ENCODE measurements at regions not wholly inside any gene's neighbourhood (a gene's known extent, or its start where the extent isn't known, plus 50 kb on each side); places are given as distances from the start of the nearest gene placed in this dataset.

DNA sequence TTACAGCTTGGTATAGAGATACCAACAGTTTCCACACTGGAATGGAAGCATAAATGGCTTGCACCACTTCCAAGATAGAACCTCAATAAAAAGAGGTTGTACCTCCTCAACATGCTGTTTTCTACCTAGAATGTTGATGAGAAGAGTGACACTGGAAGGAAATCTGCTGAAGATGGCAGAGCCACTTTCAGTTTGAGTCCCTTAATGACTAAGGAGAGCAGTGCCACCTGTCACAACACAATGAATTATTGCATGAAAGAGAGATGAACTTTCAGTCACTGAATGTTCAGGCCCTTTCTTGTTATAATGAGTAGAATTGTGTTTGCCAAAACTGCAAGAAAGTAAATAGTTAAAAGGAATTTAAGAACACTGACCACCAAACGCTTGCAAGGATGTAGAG is 958.5 kb downstream of the DTWD2 start:
- H3K27ac Mint-ChIP-seq (ENCODE audit: unreplicated experiment) = no peak overlapping the region
- TF ChIP-seq, protein P1, sequence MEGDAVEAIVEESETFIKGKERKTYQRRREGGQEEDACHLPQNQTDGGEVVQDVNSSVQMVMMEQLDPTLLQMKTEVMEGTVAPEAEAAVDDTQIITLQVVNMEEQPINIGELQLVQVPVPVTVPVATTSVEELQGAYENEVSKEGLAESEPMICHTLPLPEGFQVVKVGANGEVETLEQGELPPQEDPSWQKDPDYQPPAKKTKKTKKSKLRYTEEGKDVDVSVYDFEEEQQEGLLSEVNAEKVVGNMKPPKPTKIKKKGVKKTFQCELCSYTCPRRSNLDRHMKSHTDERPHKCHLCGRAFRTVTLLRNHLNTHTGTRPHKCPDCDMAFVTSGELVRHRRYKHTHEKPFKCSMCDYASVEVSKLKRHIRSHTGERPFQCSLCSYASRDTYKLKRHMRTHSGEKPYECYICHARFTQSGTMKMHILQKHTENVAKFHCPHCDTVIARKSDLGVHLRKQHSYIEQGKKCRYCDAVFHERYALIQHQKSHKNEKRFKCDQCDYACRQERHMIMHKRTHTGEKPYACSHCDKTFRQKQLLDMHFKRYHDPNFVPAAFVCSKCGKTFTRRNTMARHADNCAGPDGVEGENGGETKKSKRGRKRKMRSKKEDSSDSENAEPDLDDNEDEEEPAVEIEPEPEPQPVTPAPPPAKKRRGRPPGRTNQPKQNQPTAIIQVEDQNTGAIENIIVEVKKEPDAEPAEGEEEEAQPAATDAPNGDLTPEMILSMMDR (conservative IDR thresholded peaks at IDR 0.05) = no peak
- peaks cover 6% of the 10 kb centered on the region for H3K4me1 Mint-ChIP-seq
- no peaks in the 10 kb centered on the region for H3K27me3 Mint-ChIP-seq (ENCODE audit: low read depth)
- H3K4me3 Mint-ChIP-seq = no peak overlapping the region
- H3K9me3 Mint-ChIP-seq = peaks cover 10% of the 10 kb centered on the region
- no peaks in the 10 kb centered on the region for H3K36me3 Mint-ChIP-seq (ENCODE audit: low read depth)
- DNase-seq (ENCODE audit: low read depth, low spot score) = no peak

GRCh38 chr5:118022062-118022461 is 966.3 kb downstream of the DTWD2 start:
- TF ChIP-seq, protein P1 (conservative IDR thresholded peaks at IDR 0.05) = no peak
- Mint-ChIP-seq H3K9me3 (no peaks in the 10 kb centered on the region), H3K27me3 (ENCODE audit: low read depth) (no peaks in the 10 kb centered on the region), H3K36me3 (ENCODE audit: low read depth) (no peaks in the 10 kb centered on the region), H3K4me3 (no peak overlapping the region), H3K27ac (ENCODE audit: unreplicated experiment) (no peak overlapping the region), H3K4me1 (peaks cover 9% of the 10 kb centered on the region)
- no peak for DNase-seq (ENCODE audit: low read depth, low spot score)

- no peaks in the 10 kb centered on the region for H3K4me1 Mint-ChIP-seq
- TF ChIP-seq, protein P1 (conservative IDR thresholded peaks at IDR 0.05) = no peak
- no peak overlapping the region for H3K27ac Mint-ChIP-seq (ENCODE audit: unreplicated experiment)
- H3K36me3 Mint-ChIP-seq (ENCODE audit: low read depth) = no peaks in the 10 kb centered on the region
- no peak overlapping the region for H3K4me3 Mint-ChIP-seq
- no peak for DNase-seq (ENCODE audit: low read depth, low spot score)
- H3K27me3 Mint-ChIP-seq (ENCODE audit: low read depth) = no peaks in the 10 kb centered on the region
- no peaks in the 10 kb centered on the region for H3K9me3 Mint-ChIP-seq
These were observed 970.8 kb downstream of the DTWD2 start for GRCh38 chr5:118017536-118017935.

GRCh38 chr5:118016396-118016795 is 972.0 kb downstream of the DTWD2 start:
- Mint-ChIP-seq H3K27me3 (ENCODE audit: low read depth) (no peaks in the 10 kb centered on the region), H3K36me3 (ENCODE audit: low read depth) (no peaks in the 10 kb centered on the region), H3K4me3 (no peak overlapping the region), H3K27ac (ENCODE audit: unreplicated experiment) (no peak overlapping the region), H3K9me3 (no peaks in the 10 kb centered on the region), H3K4me1 (no peaks in the 10 kb centered on the region)
- DNase-seq (ENCODE audit: low read depth, low spot score) = no peak
- TF ChIP-seq, protein P1 (conservative IDR thresholded peaks at IDR 0.05) = no peak

DNA sequence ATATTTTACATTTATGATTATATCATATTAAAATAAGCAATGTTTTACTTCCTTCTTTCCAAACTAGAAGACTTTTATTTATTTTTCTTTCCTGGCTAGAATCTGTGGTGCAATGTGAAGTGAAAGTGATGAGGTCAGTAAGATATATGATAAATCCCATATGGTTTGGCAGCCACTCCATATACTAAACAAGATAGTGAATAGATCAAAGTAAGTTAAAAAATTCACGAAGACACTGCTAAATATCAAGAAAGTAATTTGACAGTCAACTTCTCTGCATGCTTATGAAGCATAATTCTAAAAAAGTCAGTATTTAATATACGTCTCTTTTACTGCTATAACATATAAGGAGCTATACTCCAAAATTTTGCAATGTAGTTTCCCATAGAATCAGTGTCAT is 972.8 kb downstream of the DTWD2 start:
- TF ChIP-seq, protein P1 (conservative IDR thresholded peaks at IDR 0.05) = no peak
- Mint-ChIP-seq H3K36me3 (ENCODE audit: low read depth) (no peaks in the 10 kb centered on the region), H3K9me3 (no peaks in the 10 kb centered on the region), H3K27ac (ENCODE audit: unreplicated experiment) (no peak overlapping the region), H3K27me3 (ENCODE audit: low read depth) (no peaks in the 10 kb centered on the region), H3K4me1 (no peaks in the 10 kb centered on the region), H3K4me3 (no peak overlapping the region)
- DNase-seq (ENCODE audit: low read depth, low spot score) = no peak

All from neural crest cell (in vitro differentiated cells).